Fibroblast of villous mesenchyme (primary cell): ENCODE measurements at regions not wholly inside any gene's neighbourhood (a gene's known extent, or its start where the extent isn't known, plus 50 kb on each side); places are given as distances from the start of the nearest gene placed in this dataset.
A peak's percentile ranks its signal among the peaks of the same experiment; 100 is the strongest.

ENCODE experiments used
- DNase-seq: peaks from one replicate; pipeline ENCODE4 v3.0.0-alpha.2; 2010; ENCODE audit warnings: low read depth
- H3K4me3 ChIP-seq: 2 replicates; pipeline ENCODE4 v1.5.1; 2011; ENCODE audit warnings: low read depth, mild to moderate bottlenecking, low read length
- TF ChIP-seq, protein P1 (sequence below): IDR thresholded peaks from 2 replicates; pipeline ENCODE4 v1.5.1; 2012; ENCODE audit warnings: low read depth, mild to moderate bottlenecking, low read length; ENCODE audit not compliant: insufficient read depth

DNA sequence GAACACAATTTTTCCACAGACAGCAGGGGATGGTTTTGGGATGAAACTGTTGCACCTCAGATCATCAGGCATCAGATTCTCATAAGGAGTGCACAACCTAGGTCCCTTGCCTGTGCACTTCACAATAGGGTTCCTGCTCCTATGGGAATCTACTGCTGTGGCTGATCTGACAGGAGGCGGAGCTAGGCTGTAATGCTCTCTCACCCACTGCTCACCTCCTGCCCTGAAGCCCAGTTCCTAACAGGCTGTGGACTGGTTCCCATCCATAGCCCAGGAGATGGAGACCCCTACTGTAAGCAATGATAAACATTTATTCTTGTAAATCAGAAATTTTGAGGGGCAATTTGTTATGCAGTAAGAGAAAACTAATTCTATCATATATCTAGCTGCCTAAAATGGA lies 1234.7 kb downstream of the SLITRK1 start:
- TF ChIP-seq, protein P1, sequence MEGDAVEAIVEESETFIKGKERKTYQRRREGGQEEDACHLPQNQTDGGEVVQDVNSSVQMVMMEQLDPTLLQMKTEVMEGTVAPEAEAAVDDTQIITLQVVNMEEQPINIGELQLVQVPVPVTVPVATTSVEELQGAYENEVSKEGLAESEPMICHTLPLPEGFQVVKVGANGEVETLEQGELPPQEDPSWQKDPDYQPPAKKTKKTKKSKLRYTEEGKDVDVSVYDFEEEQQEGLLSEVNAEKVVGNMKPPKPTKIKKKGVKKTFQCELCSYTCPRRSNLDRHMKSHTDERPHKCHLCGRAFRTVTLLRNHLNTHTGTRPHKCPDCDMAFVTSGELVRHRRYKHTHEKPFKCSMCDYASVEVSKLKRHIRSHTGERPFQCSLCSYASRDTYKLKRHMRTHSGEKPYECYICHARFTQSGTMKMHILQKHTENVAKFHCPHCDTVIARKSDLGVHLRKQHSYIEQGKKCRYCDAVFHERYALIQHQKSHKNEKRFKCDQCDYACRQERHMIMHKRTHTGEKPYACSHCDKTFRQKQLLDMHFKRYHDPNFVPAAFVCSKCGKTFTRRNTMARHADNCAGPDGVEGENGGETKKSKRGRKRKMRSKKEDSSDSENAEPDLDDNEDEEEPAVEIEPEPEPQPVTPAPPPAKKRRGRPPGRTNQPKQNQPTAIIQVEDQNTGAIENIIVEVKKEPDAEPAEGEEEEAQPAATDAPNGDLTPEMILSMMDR = no peak
- no peak for DNase-seq
- no peak overlapping the region for H3K4me3 ChIP-seq

DNA sequence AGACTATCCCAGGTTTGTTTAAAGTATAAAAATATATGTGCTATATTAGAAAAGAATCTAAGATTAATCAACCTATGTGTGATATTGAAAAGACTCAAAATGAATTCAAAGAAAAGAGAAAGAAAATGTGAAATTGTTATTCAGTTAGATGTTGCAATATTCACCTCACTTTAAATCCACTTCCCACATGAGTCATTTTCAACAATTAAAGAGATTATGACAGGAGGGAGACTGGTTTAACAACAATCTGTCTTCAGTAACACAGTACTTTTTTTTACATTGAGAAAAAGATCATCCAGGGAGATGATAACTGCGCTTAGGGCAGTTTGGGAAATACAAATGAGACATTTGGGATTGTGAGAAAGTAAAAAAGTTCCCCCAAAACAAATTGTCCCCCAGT lies 1246.2 kb downstream of the SLITRK1 start:
- DNase-seq = no peak
- TF ChIP-seq, protein P1 = no peak
- no peak overlapping the region for H3K4me3 ChIP-seq

DNA sequence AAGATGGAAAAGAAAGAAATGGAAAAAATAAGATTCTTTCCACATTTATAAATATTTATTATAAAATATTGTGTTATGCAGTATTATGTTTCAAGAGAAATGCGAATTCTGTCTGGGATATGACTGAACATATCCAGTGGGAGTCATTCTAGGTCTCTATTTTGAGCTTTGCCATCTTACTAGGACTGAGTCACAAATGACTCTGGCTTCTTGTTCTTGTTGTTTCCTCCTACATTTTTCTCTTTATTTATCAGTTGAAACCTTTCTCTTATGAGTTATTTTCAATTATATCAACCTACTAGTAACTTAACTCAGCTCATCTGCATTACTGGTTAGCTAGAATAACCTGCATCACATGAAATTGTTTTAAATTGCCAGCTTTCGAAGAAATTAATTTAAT lies 1247.3 kb downstream of the SLITRK1 start:
- TF ChIP-seq, protein P1 = no peak
- no peak for DNase-seq
- no peak overlapping the region for H3K4me3 ChIP-seq

DNA sequence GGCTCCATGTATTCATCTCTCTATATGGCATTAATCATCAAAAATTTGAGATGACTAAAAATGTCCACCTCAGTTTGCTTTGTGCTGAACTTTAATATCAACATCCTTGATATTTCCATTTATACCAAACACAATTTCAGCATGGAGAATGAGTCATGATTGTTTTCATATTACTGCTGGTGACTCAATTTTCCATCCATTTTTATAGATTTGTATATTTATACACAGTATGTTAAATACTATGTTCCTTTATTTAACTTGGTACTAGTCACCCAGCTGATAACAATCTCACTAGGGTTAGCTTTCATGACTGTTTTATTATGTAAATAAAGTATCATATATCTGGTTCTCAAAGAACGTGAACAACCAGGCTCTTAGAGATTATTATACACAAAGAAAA lies 1255.1 kb downstream of the SLITRK1 start:
- no peak overlapping the region for H3K4me3 ChIP-seq
- TF ChIP-seq, protein P1 = no peak
- peak; percentile 11 for DNase-seq

DNA sequence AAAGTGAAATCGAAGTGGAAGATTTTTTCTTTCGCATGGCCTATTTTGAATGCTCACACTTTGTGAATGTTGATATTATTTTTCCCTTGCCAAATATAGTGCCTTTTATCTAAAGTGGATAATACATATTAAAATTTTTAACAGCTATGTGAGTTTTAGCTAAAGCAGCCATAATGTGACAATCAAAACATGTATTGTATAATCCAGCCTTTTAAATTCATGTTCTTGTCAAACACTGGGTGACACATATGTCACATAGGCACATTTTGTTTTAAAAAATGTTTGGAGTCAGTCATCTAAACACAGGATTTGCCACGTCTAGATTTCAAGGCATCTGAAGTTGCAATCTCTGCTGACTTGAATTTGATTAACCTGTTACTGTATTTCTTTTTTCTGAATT lies 1256.6 kb downstream of the SLITRK1 start:
- no peak for DNase-seq
- TF ChIP-seq, protein P1 = no peak
- no peak overlapping the region for H3K4me3 ChIP-seq

DNA sequence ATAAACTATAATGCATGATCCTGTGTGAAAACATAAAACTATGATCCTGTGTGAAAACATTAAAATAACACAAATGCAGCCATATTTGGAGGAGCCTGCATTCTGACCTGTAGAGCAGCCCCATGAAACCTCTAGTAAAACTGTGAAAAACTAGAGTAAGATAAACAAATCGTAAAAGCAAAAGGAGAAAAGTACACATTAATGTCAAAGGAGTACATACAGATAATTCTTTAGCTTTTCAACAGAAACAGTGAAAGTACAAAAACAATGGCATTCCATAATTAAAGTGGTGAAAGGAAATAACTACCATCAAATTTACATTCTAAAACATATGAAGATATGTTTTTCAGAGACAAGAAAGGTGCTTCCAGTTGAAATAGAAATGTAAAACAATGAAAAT lies 1267.2 kb downstream of the SLITRK1 start:
- no peak for DNase-seq
- TF ChIP-seq, protein P1 = no peak
- H3K4me3 ChIP-seq = no peak overlapping the region

DNA sequence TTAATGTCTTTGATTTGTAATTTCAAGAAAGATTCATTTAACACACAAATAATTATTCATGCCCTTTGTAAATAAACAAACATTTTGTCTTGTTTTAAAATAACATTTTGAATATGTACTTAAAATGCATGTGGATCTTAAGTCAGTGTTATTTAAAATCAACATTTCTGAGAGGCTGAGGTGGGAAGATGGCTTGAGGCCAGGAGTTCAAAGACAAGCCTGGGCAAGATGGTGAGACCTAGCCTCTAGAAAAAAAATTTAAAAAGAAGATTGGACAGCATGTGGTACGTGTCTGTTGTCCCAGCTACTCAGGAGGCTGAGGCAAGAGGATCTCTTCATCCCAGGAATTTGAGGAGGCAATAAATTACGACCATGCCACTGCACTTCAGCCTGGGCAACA lies 1268.2 kb downstream of the SLITRK1 start:
- TF ChIP-seq, protein P1 = no peak
- no peak for DNase-seq
- no peak overlapping the region for H3K4me3 ChIP-seq
